ENCODE measurements at regions not wholly inside any gene's neighbourhood (a gene's known extent, or its start where the extent isn't known, plus 50 kb on each side); places are given as distances from the start of the nearest gene placed in this dataset.

DNA sequence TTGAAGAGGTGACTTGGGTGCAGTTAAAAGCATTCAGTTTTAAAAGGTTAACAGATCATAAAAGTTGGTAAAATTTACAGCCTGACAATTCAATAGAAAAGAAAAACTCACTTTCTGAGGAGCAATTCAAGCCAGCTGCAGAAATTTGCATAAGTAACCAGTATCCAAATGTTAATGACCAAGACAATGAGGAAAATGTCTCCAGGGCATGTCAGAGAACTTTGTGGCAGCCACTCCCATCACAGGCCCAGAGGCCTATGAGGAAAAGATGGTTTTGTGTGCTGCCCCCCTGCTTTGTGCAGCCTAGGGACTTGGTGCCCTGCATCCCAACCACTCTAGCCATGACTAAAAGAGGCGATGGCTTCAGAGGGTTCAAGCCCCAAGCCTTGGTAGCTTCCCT is 1406.5 kb upstream of the ACO1 start:
- H3K79me2 ChIP-seq (ENCODE audit: control insufficient read depth in 1 of 2, insufficient read depth in 2 of 2, low read length in 2 of 2): no peaks in the 10 kb centered on the region
- no peak overlapping the region for H4K91ac ChIP-seq (replicated peaks; ENCODE audit: insufficient read length, low read length)
- H2BK20ac ChIP-seq (ENCODE audit: low read length): no peak overlapping the region
- H3K27me3 ChIP-seq (replicated peaks in 1 of 4; ENCODE audit: control insufficient read depth in 3 of 4, extremely low read depth in 1 of 4, insufficient read depth in 3 of 4, low read length in 3 of 4): no peaks in the 10 kb centered on the region
- no peak overlapping the region for H3K27ac ChIP-seq (ENCODE audit: low read depth, low read length)
- H2BK15ac ChIP-seq (ENCODE audit: low read length): no peak overlapping the region
- TF ChIP-seq SP4 (IDR thresholded peaks at IDR 0.05; ENCODE audit: low read length) (no peak), FOSL1 (IDR thresholded peaks at IDR 0.05; ENCODE audit: insufficient read depth, low read depth, low read length) (no peak), SRF (IDR thresholded peaks at IDR 0.05; ENCODE audit: low read depth, low read length) (no peak), TEAD4 (IDR thresholded peaks at IDR 0.05; ENCODE audit: low read depth, low read length) (no peak), RFX5 (IDR thresholded peaks at IDR 0.05; ENCODE audit: borderline replicate concordance, low read depth, low read length) (no peak)
- no peak overlapping the region for H3K56ac ChIP-seq (replicated peaks; ENCODE audit: insufficient read length, low read depth, low read length)
- no peak overlapping the region for H2AFZ ChIP-seq (ENCODE audit: low read length)
- no peak overlapping the region for H3K4me2 ChIP-seq (ENCODE audit: insufficient read depth in 1 of 2, low read depth in 2 of 2, low read length in 2 of 2)
- no peaks in the 10 kb centered on the region for H4K20me1 ChIP-seq (replicated peaks in 1 of 2; ENCODE audit: control insufficient read depth in 1 of 2, insufficient read depth in 2 of 2, low read length in 2 of 2)
- H3K14ac ChIP-seq (ENCODE audit: insufficient read length): no peak overlapping the region
- DNase-seq (ENCODE audit: low read depth in 1 of 2, low spot score in 2 of 2) (no peak), FAIRE-seq (no peak)
- H2BK12ac ChIP-seq (ENCODE audit: low read depth, low read length): no peak overlapping the region
- H3K23me2 ChIP-seq (ENCODE audit: low read depth, low read length): no peaks in the 10 kb centered on the region
- CTCF ChIA-PET (ENCODE audit: partially characterized antibody): no interaction called here
- H3K9ac ChIP-seq (replicated peaks in 1 of 4; ENCODE audit: extremely low read depth in 1 of 4, low read depth in 3 of 4, low read length in 3 of 4): no peak overlapping the region
- POLR2A ChIA-PET (ENCODE audit: partially characterized antibody): no interaction called here
- no peak overlapping the region; the same call in 1 of the 2 replicates for H2BK5ac ChIP-seq (ENCODE audit: low read depth, low read length)
- H3K23ac ChIP-seq (ENCODE audit: insufficient read length): no peak overlapping the region
- 85% methylated on average over 1 of the region's 1 CpG; no CpG with 5 or more reads in 1 of the 2 experiments for WGBS, 2 experiments (ENCODE audit: extremely low coverage in 1 of 2, insufficient coverage in 1 of 2, insufficient read length in 1 of 2, insufficient replicate concordance in 2 of 2, low coverage in 1 of 2, low lambda C conversion rate in 2 of 2, missing lambda C conversion rate in 1 of 2)
- no peak overlapping the region for H2AK5ac ChIP-seq (ENCODE audit: low read depth, low read length)
- H3K79me1 ChIP-seq (ENCODE audit: low read depth, low read length): no peaks in the 10 kb centered on the region
- 0 out of 4 replicates have a peak, but pooled peaks cover 0 to 2% of the 10 kb centered on the region in 2 experiments for H3K9me3 ChIP-seq (ENCODE audit: insufficient read depth in 2 of 2, low read depth in 1 of 2, low read length in 1 of 2)
- H3K4me1 ChIP-seq (replicated peaks in 1 of 4; ENCODE audit: control insufficient read depth in 3 of 4, insufficient read depth in 4 of 4, low read length in 3 of 4): peaks cover 0 to 3% (median 0%) of the 10 kb centered on the region in 4 experiments; a peak in 1 of 7 replicates
- H2BK120ac ChIP-seq (replicated peaks; ENCODE audit: low read depth, low read length): no peak overlapping the region
- H3K4me3 ChIP-seq (ENCODE audit: extremely low read depth in 1 of 4, insufficient read depth in 2 of 4, low read depth in 3 of 4, low read length in 4 of 4): no peak overlapping the region
- H3K18ac ChIP-seq (ENCODE audit: extremely low read depth, low read length): no peak overlapping the region
- no peak overlapping the region for H4K8ac ChIP-seq (ENCODE audit: extremely low read depth, insufficient read depth, low read length)
- no peak overlapping the region for H3K4ac ChIP-seq (replicated peaks; ENCODE audit: insufficient read length, low read depth, low read length)
- no peak overlapping the region for H4K5ac ChIP-seq (ENCODE audit: insufficient read length, low read depth, low read length)
- H3K36me3 ChIP-seq (ENCODE audit: control insufficient read depth in 2 of 4, insufficient read depth in 4 of 4, low read length in 3 of 4): no peaks in the 10 kb centered on the region
